HEK293 (cell line): ENCODE measurements at regions not wholly inside any gene's neighbourhood (a gene's known extent, or its start where the extent isn't known, plus 50 kb on each side); places are given as distances from the start of the nearest gene placed in this dataset.
A peak's percentile ranks its signal among the peaks of the same experiment; 100 is the strongest.

Experiments
- KLF9 ChIP-seq: fragments of 450-650 bp; formaldehyde crosslinking; IDR thresholded peaks from 2 replicates; pipeline ENCODE4 v1.5.1; 2016; ENCODE audit warnings: missing biosample characterization, missing genetic modification characterization, low read depth
- TCF7L2 ChIP-seq: IDR thresholded peaks from 2 replicates; pipeline ENCODE4 v1.6.1; 2011; ENCODE audit warnings: low read depth, mild to moderate bottlenecking, inconsistent platforms, low read length, moderate library complexity, borderline replicate concordance
- ZBTB17 ChIP-seq: fragments of 450-650 bp; formaldehyde crosslinking; IDR thresholded peaks from 2 replicates; pipeline ENCODE4 v1.5.1; 2016; ENCODE audit warnings: missing biosample characterization, missing genetic modification characterization
- ZFHX2 ChIP-seq: fragments of 450-650 bp; formaldehyde crosslinking; conservative IDR thresholded peaks from 2 replicates; pipeline ENCODE4 v1.5.1; 2016; ENCODE audit warnings: missing biosample characterization, missing genetic modification characterization
- ZNF16 ChIP-seq: fragments of 450-650 bp; formaldehyde crosslinking; IDR thresholded peaks from 2 replicates; pipeline ENCODE4 v1.5.1; 2016; ENCODE audit warnings: low read depth, missing biosample characterization, missing genetic modification characterization
- ZNF169 ChIP-seq: fragments of 450-650 bp; formaldehyde crosslinking; IDR thresholded peaks from 2 replicates; pipeline ENCODE4 v1.5.1; 2016; ENCODE audit warnings: missing biosample characterization, missing genetic modification characterization
- ZNF202 ChIP-seq: fragments of 450-650 bp; formaldehyde crosslinking; IDR thresholded peaks from 2 replicates; pipeline ENCODE4 v1.5.1; 2016; ENCODE audit warnings: missing biosample characterization, missing genetic modification characterization, borderline replicate concordance
- ZNF221 ChIP-seq: fragments of 450-650 bp; formaldehyde crosslinking; IDR thresholded peaks from 2 replicates; pipeline ENCODE4 v1.5.1; 2017; ENCODE audit warnings: missing biosample characterization, missing genetic modification characterization, borderline replicate concordance
- ZNF266 ChIP-seq: fragments of 450-650 bp; formaldehyde crosslinking; IDR thresholded peaks from 2 replicates; pipeline ENCODE4 v1.5.1; 2016; ENCODE audit warnings: missing biosample characterization, missing genetic modification characterization, low read depth
- ZNF366 ChIP-seq: fragments of 450-650 bp; formaldehyde crosslinking; conservative IDR thresholded peaks from 2 replicates; pipeline ENCODE4 v1.5.1; 2016; ENCODE audit warnings: missing biosample characterization, missing genetic modification characterization
- ZNF426 ChIP-seq: fragments of 450-650 bp; formaldehyde crosslinking; IDR thresholded peaks from 2 replicates; pipeline ENCODE4 v1.5.1; 2017; ENCODE audit warnings: missing biosample characterization, missing genetic modification characterization, mild to moderate bottlenecking, inconsistent platforms, moderate library complexity
- ZNF433 ChIP-seq: fragments of 450-650 bp; formaldehyde crosslinking; IDR thresholded peaks from 2 replicates; pipeline ENCODE4 v1.5.1; 2016; ENCODE audit warnings: missing biosample characterization, missing genetic modification characterization, low read depth
- ZNF514 ChIP-seq: fragments of 450-650 bp; formaldehyde crosslinking; IDR thresholded peaks from 2 replicates; pipeline ENCODE4 v1.5.1; 2016; ENCODE audit warnings: missing biosample characterization, missing genetic modification characterization
- ZNF549 ChIP-seq: fragments of 450-650 bp; IDR thresholded peaks from 2 replicates; pipeline ENCODE4 v1.5.1; 2018; ENCODE audit warnings: missing biosample characterization, missing genetic modification characterization, mild to moderate bottlenecking, inconsistent platforms, moderate library complexity
- ZNF560 ChIP-seq: fragments of 450-650 bp; formaldehyde crosslinking; IDR thresholded peaks from 2 replicates; pipeline ENCODE4 v1.5.1; 2017; ENCODE audit warnings: missing biosample characterization, missing genetic modification characterization, borderline replicate concordance
- ZNF585B ChIP-seq: fragments of 450-650 bp; formaldehyde crosslinking; IDR thresholded peaks from 2 replicates; pipeline ENCODE4 v1.5.1; 2016; ENCODE audit warnings: missing biosample characterization, missing genetic modification characterization
- ZNF626 ChIP-seq: fragments of 450-650 bp; sonication (Bioruptor Pico); formaldehyde crosslinking; IDR thresholded peaks from 2 replicates; pipeline ENCODE4 v1.5.1; 2018; ENCODE audit warnings: missing biosample characterization, missing genetic modification characterization, inconsistent platforms
- ZNF658 ChIP-seq: fragments of 450-650 bp; formaldehyde crosslinking; IDR thresholded peaks from 2 replicates; pipeline ENCODE4; 2016; ENCODE audit warnings: missing biosample characterization, missing genetic modification characterization
- ZNF768 ChIP-seq: fragments of 450-650 bp; formaldehyde crosslinking; IDR thresholded peaks from 2 replicates; pipeline ENCODE4 v1.5.1; 2018; ENCODE audit warnings: missing biosample characterization, mild to moderate bottlenecking, missing genetic modification characterization
- ZNF843 ChIP-seq: fragments of 450-650 bp; formaldehyde crosslinking; IDR thresholded peaks from 2 replicates; pipeline ENCODE4 v1.5.1; 2016; ENCODE audit warnings: missing biosample characterization, missing genetic modification characterization
- TF ChIP-seq, protein P1 (sequence below): fragments of 450-650 bp; formaldehyde crosslinking; IDR thresholded peaks from 2 replicates; pipeline ENCODE4 v1.5.1; 2016; ENCODE audit warnings: missing biosample characterization, missing genetic modification characterization
- TF ChIP-seq, protein P2 (sequence below): fragments of 450-650 bp; formaldehyde crosslinking; IDR thresholded peaks from 2 replicates; pipeline ENCODE4 v1.5.1; 2016; ENCODE audit warnings: missing biosample characterization, missing genetic modification characterization, borderline replicate concordance
- TF ChIP-seq, protein P3 (sequence below): fragments of 450-650 bp; formaldehyde crosslinking; IDR thresholded peaks from 2 replicates; pipeline ENCODE4 v1.5.1; 2016; ENCODE audit warnings: missing biosample characterization, missing genetic modification characterization
- TF ChIP-seq, protein P4 (sequence below): fragments of 450-650 bp; formaldehyde crosslinking; IDR thresholded peaks from 2 replicates; pipeline ENCODE4 v1.5.1; 2016; ENCODE audit warnings: missing biosample characterization, missing genetic modification characterization
- TF ChIP-seq, protein P5 (sequence below): fragments of 450-650 bp; formaldehyde crosslinking; IDR thresholded peaks from 2 replicates; pipeline ENCODE4 v1.5.1; 2016; ENCODE audit warnings: missing biosample characterization, missing genetic modification characterization, borderline replicate concordance
- TF ChIP-seq, protein P6 (sequence below): fragments of 450-650 bp; formaldehyde crosslinking; optimal IDR thresholded peaks from 2 replicates; pipeline ENCODE3; 2016; ENCODE audit warnings: missing biosample characterization, mild to moderate bottlenecking, missing genetic modification characterization

DNA sequence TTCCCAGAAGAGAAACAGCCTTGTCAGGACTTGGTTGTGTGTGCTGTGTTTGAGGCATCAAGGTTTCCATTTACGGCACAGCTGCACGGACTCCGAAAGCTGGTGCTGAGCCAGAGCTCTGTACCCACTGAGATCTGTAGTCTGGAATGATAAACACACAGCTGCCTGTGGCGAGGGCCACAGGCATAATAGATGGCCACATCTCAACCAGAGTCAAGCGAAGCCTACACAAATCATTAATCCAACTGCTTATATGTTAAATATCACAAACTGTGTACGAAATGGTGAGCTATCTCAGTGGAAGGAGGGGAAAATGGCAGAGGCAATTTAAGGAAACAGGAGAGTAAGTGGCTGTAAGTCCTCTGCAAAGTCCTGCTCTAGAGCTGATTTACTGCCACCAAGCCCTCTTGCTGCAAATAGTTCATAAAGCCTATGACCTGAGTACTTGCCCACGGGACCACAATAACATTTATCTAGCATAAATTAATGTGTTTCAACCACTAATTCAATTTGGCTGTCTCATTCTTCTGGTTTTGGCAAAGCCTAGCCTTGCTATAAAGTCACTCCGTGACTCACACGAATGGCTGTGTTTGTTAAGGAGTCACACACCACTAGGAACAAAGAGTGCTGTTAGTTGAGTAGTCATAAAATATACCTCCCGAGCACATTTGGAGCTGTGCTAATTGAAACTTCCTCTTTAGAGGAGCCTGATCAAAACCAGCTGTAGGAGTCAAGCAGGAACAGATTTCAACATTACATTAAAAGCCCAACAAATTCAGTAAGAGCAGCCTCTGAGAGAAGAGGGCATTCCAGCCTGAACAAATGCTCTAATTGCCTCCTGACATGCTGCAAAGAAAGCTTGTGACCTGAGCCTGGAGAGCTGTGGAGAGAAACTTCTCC is 738.6 kb upstream of the ZNF608 start (continued):
- TF ChIP-seq ZNF366, result peak; percentile 96
- TF ChIP-seq ZNF768 (tag by site-specific recombination), result no peak
- TF ChIP-seq, protein P1, sequence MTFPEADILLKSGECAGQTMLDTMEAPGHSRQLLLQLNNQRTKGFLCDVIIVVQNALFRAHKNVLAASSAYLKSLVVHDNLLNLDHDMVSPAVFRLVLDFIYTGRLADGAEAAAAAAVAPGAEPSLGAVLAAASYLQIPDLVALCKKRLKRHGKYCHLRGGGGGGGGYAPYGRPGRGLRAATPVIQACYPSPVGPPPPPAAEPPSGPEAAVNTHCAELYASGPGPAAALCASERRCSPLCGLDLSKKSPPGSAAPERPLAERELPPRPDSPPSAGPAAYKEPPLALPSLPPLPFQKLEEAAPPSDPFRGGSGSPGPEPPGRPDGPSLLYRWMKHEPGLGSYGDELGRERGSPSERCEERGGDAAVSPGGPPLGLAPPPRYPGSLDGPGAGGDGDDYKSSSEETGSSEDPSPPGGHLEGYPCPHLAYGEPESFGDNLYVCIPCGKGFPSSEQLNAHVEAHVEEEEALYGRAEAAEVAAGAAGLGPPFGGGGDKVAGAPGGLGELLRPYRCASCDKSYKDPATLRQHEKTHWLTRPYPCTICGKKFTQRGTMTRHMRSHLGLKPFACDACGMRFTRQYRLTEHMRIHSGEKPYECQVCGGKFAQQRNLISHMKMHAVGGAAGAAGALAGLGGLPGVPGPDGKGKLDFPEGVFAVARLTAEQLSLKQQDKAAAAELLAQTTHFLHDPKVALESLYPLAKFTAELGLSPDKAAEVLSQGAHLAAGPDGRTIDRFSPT, result peak; percentile 81
- no peak for TF ChIP-seq ZNF560 (tag by site-specific recombination)
- TF ChIP-seq TCF7L2, result 0 out of 2 replicates have a peak, but pooled peaks have one; percentile 39
- no peak for TF ChIP-seq ZNF221
- TF ChIP-seq ZNF658 (tag by site-specific recombination), result no peak
- TF ChIP-seq, protein P2, sequence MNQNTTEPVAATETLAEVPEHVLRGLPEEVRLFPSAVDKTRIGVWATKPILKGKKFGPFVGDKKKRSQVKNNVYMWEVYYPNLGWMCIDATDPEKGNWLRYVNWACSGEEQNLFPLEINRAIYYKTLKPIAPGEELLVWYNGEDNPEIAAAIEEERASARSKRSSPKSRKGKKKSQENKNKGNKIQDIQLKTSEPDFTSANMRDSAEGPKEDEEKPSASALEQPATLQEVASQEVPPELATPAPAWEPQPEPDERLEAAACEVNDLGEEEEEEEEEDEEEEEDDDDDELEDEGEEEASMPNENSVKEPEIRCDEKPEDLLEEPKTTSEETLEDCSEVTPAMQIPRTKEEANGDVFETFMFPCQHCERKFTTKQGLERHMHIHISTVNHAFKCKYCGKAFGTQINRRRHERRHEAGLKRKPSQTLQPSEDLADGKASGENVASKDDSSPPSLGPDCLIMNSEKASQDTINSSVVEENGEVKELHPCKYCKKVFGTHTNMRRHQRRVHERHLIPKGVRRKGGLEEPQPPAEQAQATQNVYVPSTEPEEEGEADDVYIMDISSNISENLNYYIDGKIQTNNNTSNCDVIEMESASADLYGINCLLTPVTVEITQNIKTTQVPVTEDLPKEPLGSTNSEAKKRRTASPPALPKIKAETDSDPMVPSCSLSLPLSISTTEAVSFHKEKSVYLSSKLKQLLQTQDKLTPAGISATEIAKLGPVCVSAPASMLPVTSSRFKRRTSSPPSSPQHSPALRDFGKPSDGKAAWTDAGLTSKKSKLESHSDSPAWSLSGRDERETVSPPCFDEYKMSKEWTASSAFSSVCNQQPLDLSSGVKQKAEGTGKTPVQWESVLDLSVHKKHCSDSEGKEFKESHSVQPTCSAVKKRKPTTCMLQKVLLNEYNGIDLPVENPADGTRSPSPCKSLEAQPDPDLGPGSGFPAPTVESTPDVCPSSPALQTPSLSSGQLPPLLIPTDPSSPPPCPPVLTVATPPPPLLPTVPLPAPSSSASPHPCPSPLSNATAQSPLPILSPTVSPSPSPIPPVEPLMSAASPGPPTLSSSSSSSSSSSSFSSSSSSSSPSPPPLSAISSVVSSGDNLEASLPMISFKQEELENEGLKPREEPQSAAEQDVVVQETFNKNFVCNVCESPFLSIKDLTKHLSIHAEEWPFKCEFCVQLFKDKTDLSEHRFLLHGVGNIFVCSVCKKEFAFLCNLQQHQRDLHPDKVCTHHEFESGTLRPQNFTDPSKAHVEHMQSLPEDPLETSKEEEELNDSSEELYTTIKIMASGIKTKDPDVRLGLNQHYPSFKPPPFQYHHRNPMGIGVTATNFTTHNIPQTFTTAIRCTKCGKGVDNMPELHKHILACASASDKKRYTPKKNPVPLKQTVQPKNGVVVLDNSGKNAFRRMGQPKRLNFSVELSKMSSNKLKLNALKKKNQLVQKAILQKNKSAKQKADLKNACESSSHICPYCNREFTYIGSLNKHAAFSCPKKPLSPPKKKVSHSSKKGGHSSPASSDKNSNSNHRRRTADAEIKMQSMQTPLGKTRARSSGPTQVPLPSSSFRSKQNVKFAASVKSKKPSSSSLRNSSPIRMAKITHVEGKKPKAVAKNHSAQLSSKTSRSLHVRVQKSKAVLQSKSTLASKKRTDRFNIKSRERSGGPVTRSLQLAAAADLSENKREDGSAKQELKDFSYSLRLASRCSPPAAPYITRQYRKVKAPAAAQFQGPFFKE (tag by site-specific recombination), result no peak
- TF ChIP-seq ZNF433 (tag by site-specific recombination), result no peak
- peak; percentile 7; the same call in 1 of the 2 replicates for TF ChIP-seq ZNF426 (tag by site-specific recombination)
- TF ChIP-seq ZNF585B, result no peak
- no peak for TF ChIP-seq ZNF16 (tag by site-specific recombination)
- TF ChIP-seq ZNF843 (tag by site-specific recombination), result peak; percentile 99
- no peak for TF ChIP-seq ZNF549
- TF ChIP-seq ZFHX2 (tag by site-specific recombination), result peak; percentile 41; the same call in 1 of the 2 replicates
- TF ChIP-seq, protein P3, sequence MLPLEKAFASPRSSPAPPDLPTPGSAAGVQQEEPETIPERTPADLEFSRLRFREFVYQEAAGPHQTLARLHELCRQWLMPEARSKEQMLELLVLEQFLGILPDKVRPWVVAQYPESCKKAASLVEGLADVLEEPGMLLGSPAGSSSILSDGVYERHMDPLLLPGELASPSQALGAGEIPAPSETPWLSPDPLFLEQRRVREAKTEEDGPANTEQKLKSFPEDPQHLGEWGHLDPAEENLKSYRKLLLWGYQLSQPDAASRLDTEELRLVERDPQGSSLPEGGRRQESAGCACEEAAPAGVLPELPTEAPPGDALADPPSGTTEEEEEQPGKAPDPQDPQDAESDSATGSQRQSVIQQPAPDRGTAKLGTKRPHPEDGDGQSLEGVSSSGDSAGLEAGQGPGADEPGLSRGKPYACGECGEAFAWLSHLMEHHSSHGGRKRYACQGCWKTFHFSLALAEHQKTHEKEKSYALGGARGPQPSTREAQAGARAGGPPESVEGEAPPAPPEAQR (tag by site-specific recombination), result no peak
- TF ChIP-seq, protein P4, sequence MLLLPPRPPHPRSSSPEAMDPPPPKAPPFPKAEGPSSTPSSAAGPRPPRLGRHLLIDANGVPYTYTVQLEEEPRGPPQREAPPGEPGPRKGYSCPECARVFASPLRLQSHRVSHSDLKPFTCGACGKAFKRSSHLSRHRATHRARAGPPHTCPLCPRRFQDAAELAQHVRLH (tag by site-specific recombination), result peak; percentile 83
- TF ChIP-seq ZNF266 (tag by site-specific recombination), result no peak
- TF ChIP-seq ZBTB17 (tag by site-specific recombination), result peak; percentile 90
- no peak for TF ChIP-seq ZNF202
- no peak for TF ChIP-seq ZNF169 (tag by site-specific recombination)
- TF ChIP-seq ZNF626 (tag by site-specific recombination), result no peak
- TF ChIP-seq, protein P5, sequence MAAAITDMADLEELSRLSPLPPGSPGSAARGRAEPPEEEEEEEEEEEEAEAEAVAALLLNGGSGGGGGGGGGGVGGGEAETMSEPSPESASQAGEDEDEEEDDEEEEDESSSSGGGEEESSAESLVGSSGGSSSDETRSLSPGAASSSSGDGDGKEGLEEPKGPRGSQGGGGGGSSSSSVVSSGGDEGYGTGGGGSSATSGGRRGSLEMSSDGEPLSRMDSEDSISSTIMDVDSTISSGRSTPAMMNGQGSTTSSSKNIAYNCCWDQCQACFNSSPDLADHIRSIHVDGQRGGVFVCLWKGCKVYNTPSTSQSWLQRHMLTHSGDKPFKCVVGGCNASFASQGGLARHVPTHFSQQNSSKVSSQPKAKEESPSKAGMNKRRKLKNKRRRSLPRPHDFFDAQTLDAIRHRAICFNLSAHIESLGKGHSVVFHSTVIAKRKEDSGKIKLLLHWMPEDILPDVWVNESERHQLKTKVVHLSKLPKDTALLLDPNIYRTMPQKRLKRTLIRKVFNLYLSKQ (tag by site-specific recombination), result no peak
- TF ChIP-seq ZNF514, result no peak
- peak; percentile 46; the same call in 1 of the 2 replicates for TF ChIP-seq KLF9 (tag by site-specific recombination)
- TF ChIP-seq, protein P6, sequence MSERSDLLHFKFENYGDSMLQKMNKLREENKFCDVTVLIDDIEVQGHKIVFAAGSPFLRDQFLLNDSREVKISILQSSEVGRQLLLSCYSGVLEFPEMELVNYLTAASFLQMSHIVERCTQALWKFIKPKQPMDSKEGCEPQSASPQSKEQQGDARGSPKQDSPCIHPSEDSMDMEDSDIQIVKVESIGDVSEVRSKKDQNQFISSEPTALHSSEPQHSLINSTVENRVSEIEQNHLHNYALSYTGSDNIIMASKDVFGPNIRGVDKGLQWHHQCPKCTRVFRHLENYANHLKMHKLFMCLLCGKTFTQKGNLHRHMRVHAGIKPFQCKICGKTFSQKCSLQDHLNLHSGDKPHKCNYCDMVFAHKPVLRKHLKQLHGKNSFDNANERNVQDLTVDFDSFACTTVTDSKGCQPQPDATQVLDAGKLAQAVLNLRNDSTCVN (tag by site-specific recombination), result peak; percentile 18
